GM19463 (cell line): ENCODE measurements at regions not wholly inside any gene's neighbourhood (a gene's known extent, or its start where the extent isn't known, plus 50 kb on each side); places are given as distances from the start of the nearest gene placed in this dataset.
"Not testable (repeated sequence)": the region's sequence is repeated elsewhere in the genome, so short reads cannot be mapped to it uniquely, and the experiment has no call there.

Experiments used
- ATAC-seq: cut with Tn5 transposase; IDR thresholded peaks from one replicate; pipeline ENCODE4 v1.9.1; 2021; ENCODE audit warnings: mild to moderate bottlenecking, moderate library complexity; ENCODE audit not compliant: unreplicated experiment

- ATAC-seq, result not testable (repeated sequence)
Measured at GRCh38 chr6:86872810-86873209, 64.5 kb upstream of the HTR1E start.

DNA sequence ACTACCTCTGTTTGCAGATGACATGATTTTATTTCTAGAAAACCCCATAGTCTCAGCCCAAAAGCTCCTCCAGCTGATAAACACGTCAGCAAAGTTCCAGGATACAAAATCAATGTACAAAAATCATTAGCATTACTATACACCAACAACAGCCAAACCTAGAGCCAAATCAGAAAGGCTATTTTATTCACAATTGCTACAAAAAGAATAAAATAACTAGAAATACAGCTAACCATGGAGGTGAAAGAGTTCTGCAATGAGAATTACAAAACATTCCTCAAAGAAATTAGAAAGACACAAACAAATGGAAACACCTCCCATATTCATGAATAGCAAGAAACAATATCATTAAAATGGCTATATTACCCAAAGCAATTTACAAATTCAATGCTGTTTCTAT, 65.6 kb upstream of the HTR1E start:
- no peak for ATAC-seq

DNA sequence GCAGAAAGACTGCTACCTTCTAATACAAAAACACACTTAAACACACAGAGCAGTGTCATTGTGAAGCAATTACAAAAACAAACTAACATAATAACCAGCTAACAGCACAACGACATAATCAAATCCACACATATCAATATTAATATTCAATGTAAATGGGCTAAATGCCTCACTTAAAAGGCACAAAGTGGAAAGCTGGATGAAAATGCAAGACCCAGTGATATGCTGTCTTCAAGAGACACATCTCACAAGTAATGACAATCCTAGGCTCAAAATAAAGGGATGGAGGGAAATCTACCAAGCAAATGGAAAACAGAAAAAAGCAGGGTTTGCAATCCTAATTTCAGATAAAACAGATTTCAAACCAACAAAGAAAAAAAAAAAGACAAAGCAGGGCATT, 67.8 kb upstream of the HTR1E start:
- ATAC-seq, result no peak

DNA sequence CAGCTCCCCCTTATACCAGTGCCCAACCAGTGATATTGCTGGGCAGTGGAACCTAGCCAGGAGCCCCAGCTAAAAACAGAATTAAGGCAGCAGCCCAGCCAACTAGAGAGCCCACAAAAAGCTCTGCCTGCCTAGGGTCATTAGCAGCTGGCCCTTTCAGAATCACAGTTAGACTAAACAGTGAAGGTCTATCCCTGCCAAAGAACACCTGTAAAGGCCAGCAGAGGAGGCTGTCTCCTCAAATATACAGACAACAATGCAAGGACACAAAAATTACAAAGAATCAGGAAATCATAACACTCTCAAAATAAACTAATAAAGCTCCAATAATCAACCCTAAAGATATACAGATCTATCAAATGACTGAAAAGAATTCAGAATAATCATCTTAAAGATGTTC, 77.8 kb upstream of the HTR1E start:
- ATAC-seq, result no peak

- no peak for ATAC-seq
Measured at GRCh38 chr6:86858970-86859369, 78.4 kb upstream of the HTR1E start.

GRCh38 chr6:86857783-86858182, 79.5 kb upstream of the HTR1E start:
- ATAC-seq, result no peak

- peak; percentile 70 for ATAC-seq
Measured at GRCh38 chr6:86856937-86857563, 80.3 kb upstream of the HTR1E start.

GRCh38 chr6:86856379-86856778, 80.9 kb upstream of the HTR1E start:
- no peak for ATAC-seq

GRCh38 chr6:86848986-86849385, 88.3 kb upstream of the HTR1E start:
- ATAC-seq, result no peak

- no peak for ATAC-seq
Measured at GRCh38 chr6:86832686-86833085, 104.6 kb upstream of the HTR1E start.

DNA sequence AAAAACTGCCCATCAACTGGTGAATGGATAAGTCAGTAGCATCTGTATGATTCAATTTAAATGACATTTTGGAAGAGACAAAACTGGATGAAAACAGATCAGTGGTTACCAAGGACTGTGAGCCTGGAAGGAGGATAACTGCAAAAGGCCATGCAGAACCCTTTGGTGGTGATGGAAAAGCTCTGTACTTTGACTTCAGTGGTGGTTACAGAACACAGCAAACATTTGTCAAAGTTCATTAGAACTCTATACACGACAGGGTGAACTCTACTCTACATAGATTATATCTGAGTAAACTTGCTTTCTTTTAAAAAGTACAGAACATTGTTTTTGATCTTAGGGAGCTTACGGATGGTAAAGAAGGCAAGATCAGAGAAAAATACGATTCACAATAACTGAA, 111.9 kb upstream of the HTR1E start:
- no peak for ATAC-seq

DNA sequence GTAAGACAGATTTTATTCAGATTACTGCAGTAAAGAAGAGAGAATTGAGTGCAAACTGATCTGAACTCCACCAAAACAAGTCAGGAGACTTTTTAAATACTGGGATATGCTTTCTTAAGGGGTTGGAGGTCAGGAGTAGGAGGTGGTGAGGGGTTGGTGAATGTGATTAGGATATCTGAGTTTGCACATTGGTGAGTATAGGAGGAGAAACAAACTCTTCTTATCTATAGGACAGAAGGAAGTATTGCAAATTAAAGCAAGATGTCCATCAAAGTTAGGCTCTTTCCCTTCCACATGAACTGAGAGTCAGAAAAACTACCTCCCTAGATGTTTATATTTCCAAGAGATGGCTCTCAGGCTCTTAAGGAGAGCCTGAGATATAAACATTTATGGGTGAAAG, 114.6 kb upstream of the HTR1E start:
- no peak for ATAC-seq

- ATAC-seq, result no peak
Measured at GRCh38 chr6:86820750-86821149, 116.6 kb upstream of the HTR1E start.

- no peak for ATAC-seq
Measured at GRCh38 chr6:86793649-86794048, 143.7 kb upstream of the HTR1E start.

GRCh38 chr6:86791476-86791875, 145.9 kb upstream of the HTR1E start:
- ATAC-seq, result no peak

GRCh38 chr6:86789779-86790411, 147.4 kb upstream of the HTR1E start:
- no peak for ATAC-seq

DNA sequence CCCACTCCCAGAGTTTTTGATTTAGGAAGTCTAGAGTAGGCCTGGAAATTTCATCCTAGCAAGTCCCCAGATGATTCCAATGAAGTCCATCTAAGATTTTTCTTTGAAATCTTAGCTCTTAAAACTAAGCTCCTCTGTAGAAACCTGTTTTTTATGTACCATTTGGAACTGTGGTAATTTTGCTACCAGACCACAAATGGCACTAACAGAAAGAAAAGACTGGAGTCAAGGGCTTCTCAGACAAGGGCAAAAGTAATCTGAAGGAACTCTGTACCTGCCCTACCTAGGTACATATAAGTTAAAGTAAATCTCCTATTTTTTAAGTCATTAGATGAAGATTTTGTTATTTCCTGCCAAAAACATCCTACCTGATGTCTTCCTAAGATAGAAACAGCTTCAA, 155.0 kb upstream of the HTR1E start:
- ATAC-seq, result no peak

GRCh38 chr6:86780923-86781322, 156.4 kb upstream of the HTR1E start:
- no peak for ATAC-seq

GRCh38 chr6:86775893-86776292, 161.4 kb upstream of the HTR1E start:
- ATAC-seq, result no peak

DNA sequence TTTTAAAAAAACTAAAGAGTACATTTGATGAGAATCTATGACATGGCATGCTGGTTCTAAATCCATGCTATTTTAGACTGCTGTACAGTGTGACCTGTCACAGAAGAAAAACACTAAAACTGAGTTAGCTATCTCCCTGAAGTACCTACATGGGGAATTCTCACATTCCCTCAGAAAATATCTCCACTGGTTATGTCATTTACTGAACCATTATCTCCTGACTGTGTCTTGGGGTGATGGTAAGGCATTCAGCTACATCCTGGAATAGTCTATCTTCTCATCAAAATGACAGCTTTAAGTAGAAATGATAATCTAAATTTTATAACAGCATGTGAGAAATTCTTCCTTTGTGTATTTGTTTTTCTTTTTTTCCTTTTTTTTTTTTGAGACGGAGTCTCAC, 172.1 kb upstream of the HTR1E start:
- ATAC-seq, result no peak

- not testable (repeated sequence) for ATAC-seq
Measured at GRCh38 chr6:86759953-86760352, 177.4 kb upstream of the HTR1E start.

DNA sequence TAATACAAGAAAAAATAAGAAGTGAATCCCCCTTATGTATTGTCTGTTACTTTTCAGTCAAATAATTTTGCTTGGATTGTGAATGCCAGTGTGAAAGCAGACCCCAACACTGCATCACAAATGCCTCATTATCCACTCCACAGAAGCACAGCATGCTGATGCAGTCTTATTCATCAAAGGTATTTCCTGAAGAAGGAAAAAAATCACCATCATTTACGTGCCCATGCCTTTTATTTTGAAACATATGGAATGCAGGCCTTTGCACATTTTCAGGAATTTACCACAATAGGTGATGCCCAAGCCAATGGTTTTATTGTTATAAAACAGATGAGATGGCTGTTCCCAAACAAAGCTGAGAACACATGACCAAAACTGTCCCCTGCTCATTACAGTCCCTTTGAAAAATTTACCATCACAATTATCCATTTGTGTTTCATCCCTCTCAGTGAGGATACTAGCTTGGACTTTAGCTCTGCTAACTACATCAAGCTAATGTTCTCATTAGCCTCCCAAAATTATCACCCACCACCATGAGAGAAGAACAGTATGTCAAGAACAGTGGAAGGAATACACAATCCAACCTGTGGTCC, 180.6 kb upstream of the HTR1E start:
- ATAC-seq, result no peak

- no peak for ATAC-seq
Measured at GRCh38 chr6:86744048-86744447, 193.3 kb upstream of the HTR1E start.
